Spleen (tissue), 11 donors: ENCODE measurements at regions not wholly inside any gene's neighbourhood (a gene's known extent, or its start where the extent isn't known, plus 50 kb on each side); places are given as distances from the start of the nearest gene placed in this dataset.

Experiments
- DNase-seq: peaks from one replicate; pipeline ENCODE4 v3.0.0-alpha.2; 2020
- H3K27ac ChIP-seq, 8 donors: fragments of 200-600 bp; sonication (generic) in 7 of 8; 1 replicate in 4 of 8; 2 replicates in 4 of 8; pipeline versions ENCODE4 v1.5.0 to v1.8.0; 2016 to 2021; ENCODE audit warnings: inconsistent platforms in 4 of 8, mild to moderate bottlenecking in 4 of 8, moderate library complexity in 1 of 8
- H3K27me3 ChIP-seq, 7 donors: fragments of 200-600 bp; sonication (generic) in 6 of 7; replicated peaks in 1 of 7; 1 replicate in 4 of 7; 2 replicates in 3 of 7; pipeline versions ENCODE4 v1.5.0 to v1.8.0; 2016 to 2021; ENCODE audit warnings: inconsistent platforms in 3 of 7, mild to moderate bottlenecking in 1 of 7
- H3K36me3 ChIP-seq, 6 donors: fragments of 200-600 bp; sonication (generic) in 5 of 6; 1 replicate in 4 of 6; 2 replicates in 2 of 6; pipeline versions ENCODE4 v1.5.0 to v1.8.0; 2016 to 2021; ENCODE audit warnings: inconsistent platforms in 2 of 6
- H3K4me1 ChIP-seq, 6 donors: fragments of 200-600 bp; sonication (generic) in 5 of 6; 1 replicate in 3 of 6; 2 replicates in 3 of 6; pipeline versions ENCODE4 v1.5.0 to v1.8.0; 2016 to 2021; ENCODE audit warnings: inconsistent platforms in 3 of 6
- H3K4me3 ChIP-seq, 8 donors: fragments of 200-600 bp; sonication (generic) in 7 of 8; 1 replicate in 4 of 8; 2 replicates in 4 of 8; pipeline versions ENCODE4 v1.5.0 to v1.8.0; 2016 to 2021; ENCODE audit warnings: inconsistent platforms in 4 of 8, mild to moderate bottlenecking in 4 of 8, moderate library complexity in 2 of 8
- H3K9me3 ChIP-seq, 8 donors: fragments of 200-600 bp; sonication (generic) in 7 of 8; 1 replicate in 4 of 8; 2 replicates in 4 of 8; pipeline versions ENCODE4 v1.5.0 to v1.8.0; 2016 to 2021; ENCODE audit warnings: inconsistent platforms in 4 of 8
- POLR2A ChIP-seq, 3 donors: fragments of 450-650 bp; IDR thresholded peaks; one replicate each; pipeline ENCODE4 v1.5.1; 2017; ENCODE audit warnings: antibody characterized with exemption in 3 of 3, mild to moderate bottlenecking in 1 of 3
- POLR2AphosphoS5 ChIP-seq, 3 donors: sonication (generic); formaldehyde crosslinking; IDR thresholded peaks; one replicate each; pipeline ENCODE4 v1.5.1; 2017; ENCODE audit warnings: antibody characterized with exemption in 3 of 3
- WGBS, 5 donors: extraction: QIAGEN DNeasy Blood & Tissue Kit in 3 of 5; methylation state at CpG; one replicate each; pipeline versions ENCODE4 v1.1.5 to v1.1.7; 2013 to 2018; 5-methylcytosine and 5-hydroxymethylcytosine counted together
- intact Hi-C: fragments of 100-400 bp; cut with DNase I; formaldehyde crosslinking; loops from one replicate; pipeline ENCODE4 v1.15.0; 2023; ENCODE audit warnings: low total_unique reads
- TF ChIP-seq, protein P1 (sequence below), 11 experiments: fragments of 200-600 bp in 7 of 11; fragments of 450-650 bp in 4 of 11; sonication (generic) in 4 of 11; IDR thresholded peaks in 8 of 11; conservative IDR thresholded peaks in 3 of 11; 1 replicate in 7 of 11; 2 replicates in 4 of 11; pipeline versions ENCODE4 v1.4.0 to v1.8.0; 2016 to 2021; ENCODE audit warnings: antibody characterized with exemption in 11 of 11, inconsistent platforms in 4 of 11, mild to moderate bottlenecking in 1 of 11
- donor health status: healthy with polysubstance abuse.
- donor health status: DM: no; HTN: no; CAD: no; lungs with moderate emphysema.
- donor health status: DM: no; HTN: no; CAD: no.
- donor health status: Bipolar disorder and iron deficiency.
- donor health status: healthy.
- donor health status: DM: no; HTN: no; CAD: no.
- donor health status: DM: yes; HTN: yes; CAD: no.

DNA sequence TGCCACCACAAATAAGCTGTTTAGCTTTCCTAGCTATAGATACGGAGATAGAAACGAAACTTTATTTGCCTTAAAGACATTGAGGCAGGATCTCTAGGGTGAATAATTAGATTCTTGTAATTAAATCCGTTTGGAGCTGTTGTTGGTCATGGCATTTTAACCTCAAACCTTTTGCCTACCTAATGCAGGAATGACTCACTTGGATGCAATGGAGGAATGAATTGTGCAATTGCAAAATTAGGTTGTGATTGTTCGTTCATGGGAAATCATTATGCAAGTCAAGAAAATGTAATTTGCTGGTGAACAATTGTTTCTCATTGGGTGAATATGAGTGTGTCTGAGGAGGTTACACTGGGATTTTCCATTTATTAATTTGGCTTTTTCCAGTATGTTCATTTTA is 703.5 kb downstream of the GATA3 start:
- Histone ChIP-seq H3K9me3 (peaks cover 0 to 10% (median 0%) of the 10 kb centered on the region in 8 donors), H3K4me1 (no peaks in the 10 kb centered on the region), H3K36me3 (no peaks in the 10 kb centered on the region), H3K4me3 (no peak overlapping the region), H3K27ac (no peak overlapping the region), H3K27me3 (no peaks in the 10 kb centered on the region)
- no peak for TF ChIP-seq POLR2A (IDR thresholded peaks at IDR 0.05)
- no peak for TF ChIP-seq POLR2AphosphoS5 (IDR thresholded peaks at IDR 0.05)
- TF ChIP-seq, protein P1, sequence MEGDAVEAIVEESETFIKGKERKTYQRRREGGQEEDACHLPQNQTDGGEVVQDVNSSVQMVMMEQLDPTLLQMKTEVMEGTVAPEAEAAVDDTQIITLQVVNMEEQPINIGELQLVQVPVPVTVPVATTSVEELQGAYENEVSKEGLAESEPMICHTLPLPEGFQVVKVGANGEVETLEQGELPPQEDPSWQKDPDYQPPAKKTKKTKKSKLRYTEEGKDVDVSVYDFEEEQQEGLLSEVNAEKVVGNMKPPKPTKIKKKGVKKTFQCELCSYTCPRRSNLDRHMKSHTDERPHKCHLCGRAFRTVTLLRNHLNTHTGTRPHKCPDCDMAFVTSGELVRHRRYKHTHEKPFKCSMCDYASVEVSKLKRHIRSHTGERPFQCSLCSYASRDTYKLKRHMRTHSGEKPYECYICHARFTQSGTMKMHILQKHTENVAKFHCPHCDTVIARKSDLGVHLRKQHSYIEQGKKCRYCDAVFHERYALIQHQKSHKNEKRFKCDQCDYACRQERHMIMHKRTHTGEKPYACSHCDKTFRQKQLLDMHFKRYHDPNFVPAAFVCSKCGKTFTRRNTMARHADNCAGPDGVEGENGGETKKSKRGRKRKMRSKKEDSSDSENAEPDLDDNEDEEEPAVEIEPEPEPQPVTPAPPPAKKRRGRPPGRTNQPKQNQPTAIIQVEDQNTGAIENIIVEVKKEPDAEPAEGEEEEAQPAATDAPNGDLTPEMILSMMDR (IDR thresholded peaks at IDR 0.05 in 8 of 11, conservative IDR thresholded peaks at IDR 0.05 in 3 of 11), result no peak
- 49 to 61% (median 55%) methylated on average over 4 of the region's 4 CpGs for WGBS, 5 donors
- intact Hi-C loops, result no loop called here
- DNase-seq, result no peak

DNA sequence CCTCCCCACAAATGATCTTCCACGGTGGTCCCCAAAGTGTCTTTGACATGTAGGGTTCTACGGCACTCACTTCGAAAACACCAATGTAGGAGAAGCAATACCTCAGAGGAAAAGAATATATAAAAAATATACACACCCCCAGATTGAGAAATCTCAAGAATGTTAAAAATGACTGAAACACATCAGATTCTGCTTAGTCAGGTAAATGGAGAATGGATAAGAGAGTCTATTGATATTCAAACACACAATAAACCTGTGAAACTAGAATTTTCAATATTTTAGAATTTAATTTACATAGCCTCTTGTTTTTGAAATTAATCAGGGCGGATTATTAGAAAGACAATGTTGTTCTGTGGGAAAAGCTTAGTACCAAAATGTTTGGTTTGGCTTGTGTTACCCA is 712.4 kb downstream of the GATA3 start:
- Histone ChIP-seq H3K27ac (no peak overlapping the region), H3K27me3 (no peaks in the 10 kb centered on the region), H3K36me3 (no peaks in the 10 kb centered on the region), H3K9me3 (no peaks in the 10 kb centered on the region), H3K4me3 (no peak overlapping the region), H3K4me1 (no peaks in the 10 kb centered on the region)
- 81 to 94% (median 91%) methylated on average over 4 of the region's 4 CpGs for WGBS, 5 donors
- intact Hi-C loops, result no loop called here
- DNase-seq, result no peak
- no peak for TF ChIP-seq POLR2A (IDR thresholded peaks at IDR 0.05)

DNA sequence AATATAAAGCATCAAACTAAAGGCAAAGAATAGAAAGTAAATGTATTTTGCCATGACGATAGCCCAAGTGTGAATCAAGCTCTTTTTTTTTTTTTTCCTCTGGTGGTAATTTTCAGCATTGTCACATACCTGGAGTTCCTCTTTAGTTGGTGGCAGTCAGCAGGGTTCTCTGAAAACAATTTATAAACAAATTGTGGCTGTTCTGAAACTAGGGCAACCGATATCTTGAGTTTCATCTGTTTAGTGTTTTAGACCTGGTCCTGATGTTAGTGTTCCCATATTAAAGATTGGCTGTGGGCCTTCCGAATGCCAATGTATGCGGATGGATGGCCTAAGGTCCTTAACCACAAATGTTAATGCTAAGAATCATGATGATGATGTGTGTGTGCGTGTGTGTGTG is 713.1 kb downstream of the GATA3 start:
- H3K4me1 ChIP-seq, result no peaks in the 10 kb centered on the region
- intact Hi-C loops, result no loop called here
- H3K27ac ChIP-seq, result no peak overlapping the region
- H3K9me3 ChIP-seq, result no peaks in the 10 kb centered on the region
- H3K27me3 ChIP-seq, result no peaks in the 10 kb centered on the region
- H3K4me3 ChIP-seq, result no peak overlapping the region
- no peak for DNase-seq
- no peaks in the 10 kb centered on the region for H3K36me3 ChIP-seq
- 69 to 76% (median 74%) methylated on average over 5 of the region's 5 CpGs for WGBS, 5 donors
- TF ChIP-seq, protein P1 (IDR thresholded peaks at IDR 0.05 in 8 of 11, conservative IDR thresholded peaks at IDR 0.05 in 3 of 11), result no peak
- TF ChIP-seq POLR2A (IDR thresholded peaks at IDR 0.05), result no peak
- TF ChIP-seq POLR2AphosphoS5 (IDR thresholded peaks at IDR 0.05), result no peak

DNA sequence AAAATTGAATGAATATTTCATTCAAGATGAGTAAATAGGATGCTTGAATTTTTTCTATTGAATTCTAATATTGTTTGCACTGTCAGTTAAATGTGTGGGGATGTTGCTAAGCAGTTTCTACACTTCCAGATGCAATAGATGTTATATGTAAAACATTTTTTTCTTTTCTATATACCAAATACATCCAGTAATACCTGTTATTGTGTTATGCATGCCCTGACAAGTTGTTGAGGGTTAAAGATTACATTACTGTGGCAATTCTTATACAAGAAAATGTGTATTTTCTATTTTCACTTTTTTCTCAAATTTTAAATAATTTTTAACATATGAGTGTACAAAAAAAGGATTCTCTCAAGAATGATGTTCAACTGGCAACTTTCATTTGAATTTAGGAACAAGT is 713.9 kb downstream of the GATA3 start:
- no peak for DNase-seq
- Histone ChIP-seq H3K4me1 (no peaks in the 10 kb centered on the region), H3K27me3 (no peaks in the 10 kb centered on the region), H3K27ac (no peak overlapping the region), H3K4me3 (no peak overlapping the region), H3K9me3 (no peaks in the 10 kb centered on the region), H3K36me3 (no peaks in the 10 kb centered on the region)
- TF ChIP-seq POLR2A (IDR thresholded peaks at IDR 0.05), result no peak
- TF ChIP-seq POLR2AphosphoS5 (IDR thresholded peaks at IDR 0.05), result no peak
- TF ChIP-seq, protein P1 (IDR thresholded peaks at IDR 0.05 in 8 of 11, conservative IDR thresholded peaks at IDR 0.05 in 3 of 11), result no peak
- intact Hi-C loops, result no loop called here

DNA sequence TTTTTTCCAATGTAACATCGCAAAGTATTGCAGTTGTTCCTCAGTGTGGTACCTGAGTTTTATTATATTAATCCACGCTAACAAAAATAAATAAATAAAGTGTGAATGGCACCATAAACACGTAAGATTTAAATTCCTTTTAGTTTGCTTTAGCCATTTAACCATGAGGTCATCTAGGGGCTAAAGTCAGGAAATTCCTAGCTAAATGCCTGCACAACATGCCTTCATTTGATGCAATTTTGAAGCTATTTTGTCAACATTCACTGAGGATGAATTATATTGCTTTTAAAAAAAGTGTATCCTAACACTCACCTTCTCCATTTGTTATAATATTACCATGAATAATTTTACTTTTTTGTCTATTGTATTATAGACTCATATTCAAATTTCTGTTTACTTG is 714.4 kb downstream of the GATA3 start:
- H3K27ac ChIP-seq, result no peak overlapping the region

More for the DNA sequence above, 714.4 kb downstream of the GATA3 start:
- Histone ChIP-seq H3K9me3 (no peaks in the 10 kb centered on the region), H3K27me3 (no peaks in the 10 kb centered on the region), H3K36me3 (no peaks in the 10 kb centered on the region), H3K4me1 (no peaks in the 10 kb centered on the region), H3K4me3 (no peak overlapping the region)
- TF ChIP-seq, protein P1 (IDR thresholded peaks at IDR 0.05 in 8 of 11, conservative IDR thresholded peaks at IDR 0.05 in 3 of 11), result no peak
- no peak for TF ChIP-seq POLR2A (IDR thresholded peaks at IDR 0.05)
- TF ChIP-seq POLR2AphosphoS5 (IDR thresholded peaks at IDR 0.05), result no peak
- intact Hi-C loops, result no loop called here
- DNase-seq, result no peak
- WGBS, 5 donors, result 77 to 87% (median 84%) methylated on average over 3 of the region's 3 CpGs
